GM18858 (cell line): ENCODE measurements at regions not wholly inside any gene's neighbourhood (a gene's known extent, or its start where the extent isn't known, plus 50 kb on each side); places are given as distances from the start of the nearest gene placed in this dataset.
"Not testable (repeated sequence)": the region's sequence is repeated elsewhere in the genome, so short reads cannot be mapped to it uniquely, and the experiment has no call there.

Source experiments
- ATAC-seq: cut with Tn5 transposase; IDR thresholded peaks from one replicate; pipeline ENCODE4 v1.9.1; 2021; ENCODE audit not compliant: unreplicated experiment

DNA sequence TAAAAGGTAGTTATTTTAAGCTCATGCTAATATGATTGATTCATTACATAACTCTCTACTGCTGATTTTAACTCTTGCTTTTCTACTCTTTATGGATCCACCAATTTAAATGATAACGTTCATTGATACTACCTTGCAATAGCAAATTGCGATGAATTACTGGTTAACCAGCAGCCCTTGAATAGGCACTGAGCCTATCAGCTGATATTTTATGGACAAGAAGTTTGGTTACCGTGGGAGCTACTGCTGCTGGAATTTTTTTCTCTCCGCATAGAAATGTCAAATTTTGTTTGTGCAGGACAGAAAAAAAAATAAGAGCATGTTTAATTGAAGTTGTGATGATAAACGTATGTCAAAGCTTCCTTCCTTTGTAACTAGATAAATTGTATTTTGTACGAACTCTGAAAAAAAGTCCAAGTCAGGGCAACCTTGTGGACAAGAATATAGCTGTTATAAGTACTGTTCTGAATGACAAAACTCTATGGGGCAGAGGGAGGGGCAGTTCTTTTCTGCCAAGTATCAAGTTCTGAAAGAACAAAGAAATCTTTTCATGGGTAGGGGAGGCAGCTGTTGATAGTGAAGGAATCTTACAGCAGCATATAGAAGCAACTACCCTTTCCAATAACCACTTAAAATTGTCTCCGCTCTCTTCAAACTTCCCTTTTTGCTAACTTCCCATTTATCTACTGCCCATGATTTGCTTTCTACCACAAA is 434.9 kb upstream of the PABPC4L start:
- ATAC-seq = no peak

DNA sequence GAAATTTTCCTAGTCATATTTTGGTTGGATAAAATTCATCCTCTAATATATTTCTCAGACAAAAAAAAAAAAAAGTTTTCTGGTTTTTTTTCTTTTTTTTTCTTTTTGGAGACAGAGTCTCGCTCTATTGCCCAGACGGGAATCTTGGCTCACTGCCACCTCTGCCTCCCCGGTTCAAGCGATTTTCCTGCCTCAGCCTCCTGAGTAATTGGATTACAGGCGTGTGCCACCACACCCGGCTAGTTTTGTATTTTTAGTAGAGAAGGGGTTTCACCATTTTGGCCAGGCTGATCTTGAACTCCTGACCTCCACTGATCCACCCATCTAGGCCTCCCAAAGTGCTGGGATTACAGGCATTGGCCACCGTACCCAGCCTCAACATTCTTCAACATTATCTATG is 432.7 kb upstream of the PABPC4L start:
- ATAC-seq = no peak

DNA sequence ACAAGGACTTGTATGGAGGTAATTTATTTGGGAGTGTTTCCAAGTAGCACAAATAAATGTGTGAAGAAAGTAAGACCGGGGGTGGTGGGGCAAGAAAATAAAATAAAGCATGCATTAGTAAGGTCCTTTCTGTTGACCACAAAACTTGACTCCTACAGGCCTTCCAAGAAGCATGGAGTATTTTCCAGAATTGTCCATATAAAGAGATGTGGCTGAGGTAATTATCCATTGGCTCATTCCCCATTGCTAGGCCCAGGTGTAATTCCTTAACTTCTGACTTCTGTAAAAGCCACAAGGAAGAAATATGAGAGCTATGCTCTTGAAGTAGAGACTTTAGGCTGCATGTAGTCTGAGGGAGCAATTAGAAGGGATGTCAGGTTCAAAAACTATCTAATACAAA is 430.5 kb upstream of the PABPC4L start:
- ATAC-seq = no peak

DNA sequence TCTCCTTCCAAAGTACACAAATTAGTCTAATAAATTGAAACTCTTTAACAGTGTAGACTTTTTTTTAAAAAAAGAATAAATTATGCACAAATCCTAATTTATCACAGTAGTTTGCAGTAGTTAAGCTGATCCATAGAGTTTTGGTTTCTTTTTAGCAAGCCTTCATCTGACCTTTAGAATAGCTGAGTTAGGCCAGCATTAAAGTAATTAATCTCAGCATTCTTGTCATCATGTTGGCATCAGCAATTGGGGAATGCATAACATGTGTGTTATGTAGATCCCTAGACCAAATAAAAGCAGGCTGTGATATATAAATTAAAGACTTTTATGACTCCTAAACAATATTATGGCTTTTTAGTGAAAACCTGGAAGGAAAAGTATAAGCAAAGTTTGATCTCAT is 426.5 kb upstream of the PABPC4L start:
- no peak for ATAC-seq

DNA sequence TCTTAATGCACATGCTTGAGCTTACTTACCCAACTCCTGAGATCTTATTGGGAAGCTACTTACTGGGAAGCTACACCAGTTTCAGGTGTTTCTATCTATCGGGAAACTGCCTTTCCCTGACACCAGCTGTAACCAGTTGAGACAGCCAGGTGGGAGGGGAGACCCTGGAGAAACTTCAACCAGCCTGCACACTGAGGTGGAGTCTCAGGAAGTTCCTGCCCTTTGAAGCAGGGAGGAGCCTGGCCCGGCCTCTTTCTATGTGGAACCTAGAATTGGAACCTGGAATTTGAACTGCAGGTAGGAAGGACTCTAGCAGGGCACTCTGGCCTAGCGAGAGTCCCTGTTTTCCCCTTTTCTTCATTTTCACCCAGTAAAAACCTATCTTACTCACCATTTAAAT is 425.8 kb upstream of the PABPC4L start:
- no peak for ATAC-seq

DNA sequence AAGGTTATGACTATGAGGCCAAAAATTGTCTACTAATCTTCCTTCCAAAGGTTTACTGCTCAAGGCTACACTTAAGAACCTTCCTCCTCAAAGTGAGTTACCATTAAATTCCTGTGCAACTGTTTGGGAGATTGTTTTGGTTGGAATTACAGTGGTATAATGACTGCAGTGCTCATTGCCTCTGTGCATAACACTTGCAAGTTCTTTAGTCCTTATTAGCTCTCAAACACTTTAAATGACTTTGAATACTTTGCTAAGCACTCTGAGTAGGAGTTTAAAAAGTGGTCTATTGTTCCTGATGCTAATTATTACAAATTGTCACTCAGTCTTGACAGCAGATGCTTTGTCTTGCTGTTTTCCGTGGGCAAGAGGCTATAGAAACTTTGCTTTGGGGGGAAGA is 422.8 kb upstream of the PABPC4L start:
- no peak for ATAC-seq

DNA sequence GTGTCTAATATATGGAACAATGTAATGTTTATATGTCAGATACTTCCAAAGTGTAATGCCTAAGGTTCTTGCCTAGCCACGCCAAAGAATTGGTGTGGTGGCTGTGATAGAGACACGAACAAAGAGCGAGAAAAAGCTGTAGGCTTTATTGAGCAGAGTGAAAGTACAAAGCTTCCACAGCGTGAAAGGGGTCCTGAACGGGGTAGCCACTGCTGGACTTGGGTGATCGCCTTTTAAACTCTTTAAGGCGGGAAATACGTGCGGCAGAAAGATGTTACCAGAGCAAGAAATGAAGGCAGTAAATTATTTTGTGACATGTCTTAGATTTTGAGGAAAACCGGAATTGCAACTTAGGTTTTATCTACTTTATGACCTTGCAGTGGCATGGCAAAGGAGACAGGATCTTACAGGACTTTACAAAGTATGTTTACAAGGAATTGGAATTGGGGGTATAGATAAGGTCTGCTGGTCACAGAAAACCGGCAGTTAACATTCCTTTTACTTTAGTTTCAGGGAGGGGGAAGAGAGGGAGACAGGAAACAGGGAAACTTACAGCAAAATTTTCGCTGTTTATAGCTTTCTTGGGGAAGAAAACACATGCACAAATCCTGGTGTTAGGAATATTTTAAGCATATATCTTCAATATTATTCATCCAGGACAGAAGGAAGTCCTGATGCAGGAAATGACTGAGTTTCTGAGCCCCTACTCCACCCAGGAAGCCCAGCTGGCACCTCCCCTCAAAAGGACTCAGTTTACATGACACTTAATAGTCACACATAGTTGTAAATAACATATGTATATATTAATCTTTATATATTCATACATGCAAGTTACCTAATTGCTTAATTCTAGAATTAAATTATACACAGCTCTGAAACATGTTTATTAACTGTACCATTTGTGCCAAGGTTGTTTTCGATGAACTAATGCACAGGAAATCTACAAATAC is 421.3 kb upstream of the PABPC4L start:
- ATAC-seq = not testable (repeated sequence)

DNA sequence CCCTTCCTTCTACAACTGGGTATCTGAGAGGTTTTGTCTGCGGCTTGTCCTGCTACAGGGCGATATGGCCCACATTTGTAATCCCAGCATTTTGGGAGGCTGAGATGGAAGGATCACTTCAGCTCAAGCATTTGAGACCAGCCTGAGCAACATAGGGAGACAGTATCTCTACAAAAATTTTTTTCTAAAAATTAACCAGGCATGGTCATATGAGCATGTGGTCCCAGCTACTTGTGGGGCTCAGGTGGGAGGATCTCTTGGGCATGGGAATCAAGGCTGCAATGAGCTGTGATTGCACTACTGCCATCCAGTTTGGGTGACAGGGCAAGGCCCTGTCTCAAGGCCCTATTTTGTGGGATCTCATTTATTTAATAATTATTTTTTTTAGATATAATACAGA is 420.6 kb upstream of the PABPC4L start:
- no peak for ATAC-seq

DNA sequence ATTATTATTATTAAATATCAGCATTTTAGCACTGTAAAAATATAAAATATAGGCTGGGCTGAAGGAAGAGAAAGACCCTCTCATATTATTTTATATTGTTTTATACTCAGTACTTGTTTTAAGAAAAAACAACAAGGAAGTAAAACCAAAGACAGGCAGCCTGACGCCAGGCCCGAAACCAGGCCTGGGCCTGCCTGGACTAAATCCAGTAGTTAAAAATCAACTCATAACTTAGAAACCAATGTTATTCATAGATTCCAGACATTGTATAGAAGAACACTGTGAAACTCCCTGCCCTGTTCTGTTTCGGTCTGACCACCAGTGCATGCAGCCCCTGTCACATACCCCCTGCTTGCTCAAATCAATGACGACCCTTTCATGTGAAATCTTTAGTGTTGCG is 420.1 kb upstream of the PABPC4L start:
- ATAC-seq = not testable (repeated sequence)

DNA sequence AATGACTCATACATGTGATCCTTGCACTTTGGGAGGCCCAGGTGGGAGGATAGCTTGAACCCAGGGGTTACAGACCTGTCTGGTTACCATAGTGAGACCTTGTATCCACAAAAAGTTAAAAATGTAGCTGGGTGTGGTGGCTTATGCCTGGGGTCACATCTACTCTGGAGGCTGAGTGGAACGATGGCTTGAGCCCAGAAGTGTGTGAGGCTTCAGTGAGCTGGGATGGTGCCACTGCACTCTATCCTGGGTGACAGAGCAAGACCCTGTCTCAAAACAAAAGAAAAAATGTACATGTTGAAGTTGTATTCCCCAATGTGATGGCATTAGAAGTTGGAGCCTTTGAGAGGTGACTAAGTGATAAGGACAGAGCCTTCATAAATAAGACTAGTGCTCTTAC is 409.4 kb upstream of the PABPC4L start:
- ATAC-seq = no peak

DNA sequence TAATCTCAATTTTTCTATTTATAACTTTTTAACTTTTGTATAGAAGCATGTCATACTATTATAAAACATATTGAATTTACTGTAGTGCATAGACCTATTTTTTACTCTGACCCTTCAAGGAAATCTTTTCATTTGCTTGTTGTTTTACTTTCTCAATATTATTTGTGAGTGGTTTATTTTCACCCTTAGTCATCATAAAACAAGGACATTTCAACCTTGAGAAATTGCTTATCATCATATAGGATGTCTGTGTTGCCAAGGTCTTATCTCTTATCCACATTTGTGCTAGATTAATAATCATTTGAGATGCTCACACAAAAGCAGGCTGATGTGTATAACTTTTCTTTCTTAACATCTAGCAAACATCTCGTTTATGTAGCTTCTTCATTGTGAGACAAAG is 408.6 kb upstream of the PABPC4L start:
- no peak for ATAC-seq

DNA sequence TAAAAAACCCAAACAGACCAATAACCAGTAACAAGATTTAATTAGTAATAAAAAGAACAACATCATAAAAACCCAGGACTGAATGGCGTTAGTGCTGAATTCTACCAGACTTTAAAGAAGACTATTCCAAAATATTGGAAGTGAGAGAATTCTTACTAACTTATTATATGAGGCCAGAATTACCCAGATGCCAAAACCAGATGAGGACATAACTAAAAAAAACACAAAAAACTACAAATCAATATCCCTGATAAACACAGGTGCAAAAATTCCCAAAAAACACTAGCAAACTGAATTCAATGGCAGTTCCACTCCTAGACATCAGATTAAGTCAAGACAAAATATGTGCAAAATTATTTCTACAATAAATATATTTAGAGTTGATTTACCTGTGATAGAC is 400.1 kb upstream of the PABPC4L start:
- no peak for ATAC-seq

DNA sequence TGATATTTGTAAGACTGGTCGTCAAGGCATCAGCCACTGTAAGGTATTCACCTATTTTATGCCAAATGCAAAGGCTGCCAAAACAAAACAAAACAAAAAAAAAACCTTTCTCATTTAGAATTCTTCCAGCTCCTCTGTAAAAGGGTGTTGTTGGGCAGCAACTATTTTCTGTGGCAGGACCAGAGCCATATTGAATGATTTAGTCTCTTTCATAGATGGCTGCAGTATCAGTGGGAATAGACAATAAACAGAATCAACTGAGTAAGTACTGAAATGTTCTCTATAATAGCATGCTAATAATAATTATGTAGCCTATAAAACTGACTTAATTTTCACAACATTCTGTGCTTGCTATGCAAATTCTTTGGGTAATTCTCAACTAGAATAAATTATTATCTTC is 389.7 kb upstream of the PABPC4L start:
- ATAC-seq = no peak

DNA sequence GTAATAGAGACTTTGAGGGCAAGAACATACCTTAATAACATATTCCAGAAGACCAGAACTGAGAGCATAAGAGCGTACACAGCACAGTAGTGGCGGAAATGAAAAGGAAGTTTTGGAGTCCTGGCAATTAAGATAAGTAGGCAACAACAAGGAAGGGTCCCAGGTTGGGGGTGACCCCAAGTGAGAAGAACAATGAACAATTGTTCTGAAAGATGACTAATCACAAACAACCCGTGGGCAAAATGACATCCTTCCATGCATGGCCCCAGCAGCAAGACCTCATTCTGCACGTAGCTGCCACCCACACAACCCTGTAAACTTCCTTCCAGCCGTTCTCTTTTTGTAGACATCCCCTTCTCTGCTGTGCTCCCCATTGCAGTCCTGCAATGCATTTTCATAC is 384.4 kb upstream of the PABPC4L start:
- ATAC-seq = peak; percentile 53

DNA sequence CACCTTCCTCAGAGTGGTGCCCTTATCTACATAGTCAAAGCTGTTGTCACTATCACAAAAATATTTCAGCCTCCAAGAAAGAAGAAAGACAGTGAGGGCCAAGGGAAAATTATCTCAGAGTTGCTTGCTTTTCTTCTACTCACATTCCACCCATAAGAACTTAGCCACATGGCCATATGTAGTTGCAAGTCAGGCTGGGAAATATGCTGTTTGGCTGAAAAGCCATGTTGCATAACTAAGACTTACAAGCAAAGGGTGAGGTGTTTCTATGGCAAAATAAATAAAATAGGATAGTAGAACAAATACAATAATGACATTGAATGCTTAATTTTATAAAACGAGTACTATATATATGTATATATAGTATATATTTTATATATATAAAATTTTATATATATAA is 365.9 kb upstream of the PABPC4L start:
- ATAC-seq = no peak

DNA sequence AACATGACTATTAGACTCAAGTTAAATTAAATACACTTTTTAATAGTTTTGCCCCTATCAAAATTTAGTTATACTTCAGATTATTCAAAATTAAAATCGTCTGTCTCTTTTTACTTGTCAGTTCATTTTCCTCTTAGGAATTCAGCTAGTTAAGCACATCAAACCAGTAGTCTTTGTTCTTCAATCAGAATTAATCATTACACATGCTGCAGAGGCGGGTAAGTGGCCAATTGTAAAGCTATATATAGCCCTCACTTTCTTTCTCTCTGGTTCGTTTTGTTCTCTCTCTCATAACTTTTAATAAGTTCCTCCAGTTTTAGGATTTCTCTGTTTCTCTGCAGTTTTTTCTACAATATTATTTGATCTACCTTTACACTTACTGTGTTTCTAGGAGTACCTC is 359.1 kb upstream of the PABPC4L start:
- ATAC-seq = no peak

DNA sequence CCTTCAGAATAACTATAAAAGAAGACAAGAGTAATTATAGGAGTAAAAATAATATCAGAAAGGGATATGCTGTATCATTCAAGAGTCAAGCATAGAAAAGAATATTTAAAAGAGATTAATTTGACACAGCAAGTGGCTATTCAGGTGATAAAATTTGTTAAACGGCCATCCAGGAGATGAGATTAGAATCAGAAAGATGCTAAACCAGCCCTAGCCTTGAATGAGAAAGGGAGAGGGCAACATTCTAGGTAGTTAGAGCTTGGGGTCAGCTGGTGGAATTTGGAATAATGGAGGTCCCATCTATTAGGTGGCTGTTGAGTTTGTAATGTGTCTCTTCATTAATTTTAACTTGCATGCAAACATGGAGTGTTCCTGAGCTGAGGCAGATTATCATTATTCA is 350.5 kb upstream of the PABPC4L start:
- ATAC-seq = no peak

DNA sequence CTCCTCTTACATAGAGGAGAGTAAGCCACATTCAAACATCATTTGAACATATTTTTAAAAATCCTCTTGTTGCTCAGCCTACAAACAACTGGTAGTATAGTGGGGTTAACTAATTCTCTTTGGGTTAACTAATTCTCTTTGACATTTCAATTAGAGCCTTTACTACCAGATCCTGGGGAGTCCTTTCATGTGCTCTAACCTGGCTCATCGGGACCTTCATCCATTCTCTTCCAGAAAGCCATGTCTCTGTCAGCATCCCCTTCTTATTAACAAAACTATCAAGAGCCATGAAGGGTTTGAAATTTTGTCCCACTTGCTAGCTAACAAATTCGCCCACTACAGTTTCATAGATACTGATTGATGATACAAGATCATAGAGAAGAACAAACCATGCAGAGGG is 349.8 kb upstream of the PABPC4L start:
- ATAC-seq = no peak

DNA sequence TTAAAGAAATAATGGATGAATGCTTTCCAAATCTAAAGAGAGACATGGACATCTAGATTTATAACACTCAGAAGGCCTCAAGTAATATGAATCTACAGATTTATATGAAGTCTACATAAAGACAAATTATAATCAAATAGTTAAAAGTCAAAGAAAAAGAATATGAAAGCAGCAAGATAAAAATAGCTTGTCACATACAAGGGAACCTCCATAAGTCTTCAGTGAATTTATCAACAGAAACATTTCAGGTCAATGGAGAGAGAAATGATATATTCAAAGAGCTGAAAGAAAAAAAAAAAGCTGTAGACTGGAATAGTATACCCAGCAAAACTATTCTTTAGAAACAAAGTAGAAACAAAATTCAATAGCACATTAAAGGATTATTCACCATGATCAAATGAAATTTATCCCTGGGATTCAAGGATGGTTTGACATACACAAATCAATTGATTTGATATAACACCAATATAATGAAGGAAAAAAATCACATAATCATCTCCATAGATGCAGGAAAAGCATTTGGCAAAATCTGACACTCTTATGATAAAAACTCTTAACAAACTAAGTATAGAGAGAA is 346.6 kb upstream of the PABPC4L start:
- ATAC-seq = no peak

DNA sequence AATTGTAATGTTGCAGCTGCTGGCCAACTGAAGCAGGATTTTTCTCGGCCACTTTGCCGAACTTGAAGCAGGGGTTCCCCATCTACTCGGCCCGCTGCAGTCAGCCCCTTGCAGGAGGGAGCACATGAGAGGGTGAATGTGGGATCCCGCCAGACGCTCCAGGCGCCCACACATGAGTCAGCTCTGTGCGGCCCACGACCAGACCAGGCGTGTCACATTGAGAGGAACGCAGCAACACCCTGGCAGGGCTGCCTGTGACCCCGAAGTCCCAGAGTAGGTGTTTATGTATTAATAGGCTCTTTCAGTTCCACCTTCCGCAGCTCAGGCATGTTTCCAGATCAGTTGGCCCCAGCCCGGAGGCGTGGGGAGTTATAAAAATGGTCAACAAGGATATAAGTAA is 344.7 kb upstream of the PABPC4L start:
- no peak for ATAC-seq

DNA sequence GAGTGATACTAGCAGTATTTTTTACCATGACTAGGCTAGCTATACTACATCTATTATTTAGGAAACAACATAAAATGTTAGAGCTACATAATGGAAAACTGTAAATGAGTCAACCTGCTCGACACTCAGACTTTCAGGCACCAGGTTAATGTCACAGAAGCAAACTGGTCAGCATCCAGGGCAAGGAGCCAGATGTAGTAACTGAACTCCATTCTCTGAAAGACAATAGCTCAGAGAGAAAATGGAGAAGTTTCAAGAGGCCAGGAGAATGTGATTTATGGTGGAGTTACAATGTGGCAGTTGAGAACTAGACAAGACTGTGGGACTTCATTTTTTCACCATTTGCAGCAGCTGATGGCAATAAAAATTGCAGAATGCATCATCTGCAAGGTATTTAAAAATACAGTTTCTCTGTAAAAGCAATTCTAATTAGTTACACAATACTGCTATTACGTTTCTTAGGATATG is 342.7 kb upstream of the PABPC4L start:
- ATAC-seq = no peak

DNA sequence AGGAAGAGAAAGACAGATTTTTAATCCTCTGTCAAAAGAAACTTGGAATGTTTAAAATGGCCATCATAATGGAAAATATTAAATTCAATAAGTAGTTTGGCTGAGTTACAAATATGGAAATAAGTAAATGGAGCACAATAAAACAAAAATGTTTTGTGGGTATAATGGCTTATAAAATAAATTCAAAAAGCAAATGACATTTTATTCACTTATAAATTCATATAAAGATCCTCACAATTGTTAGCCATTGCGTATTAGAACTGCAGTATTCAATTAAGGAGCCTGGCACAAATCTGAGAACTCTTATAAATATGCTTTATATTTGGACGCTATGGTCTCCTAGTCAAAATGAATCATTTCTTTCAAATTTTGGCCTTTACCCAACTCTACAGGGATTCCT is 339.0 kb upstream of the PABPC4L start:
- ATAC-seq = no peak
